Heart left ventricle (tissue), 16 donors: ENCODE measurements at regions not wholly inside any gene's neighbourhood (a gene's known extent, or its start where the extent isn't known, plus 50 kb on each side); places are given as distances from the start of the nearest gene placed in this dataset.

Source experiments
- ATAC-seq, 4 donors: fragments of 200-7000 bp; cut with Tn5 transposase; one replicate each; pipeline ENCODE4 v1.9.1; 2020 to 2022; ENCODE audit warnings: moderate library complexity in 4 of 4, mild to moderate bottlenecking in 3 of 4, moderate number of reproducible peaks in 1 of 4
- DNase-seq, 5 donors: peaks; one replicate each; pipeline ENCODE4 v3.0.0-alpha.2; 2020
- H3K27ac ChIP-seq, 12 donors: fragments of 200-600 bp; sonication (generic) in 4 of 12; one replicate each; pipeline versions ENCODE4 v1.5.0 to v1.8.0; 2016 to 2022; ENCODE audit warnings: mild to moderate bottlenecking in 2 of 12
- H3K27me3 ChIP-seq, 9 donors: fragments of 200-600 bp; sonication (generic) in 2 of 9; one replicate each; pipeline versions ENCODE4 v1.5.1 to v1.8.0; 2016 to 2022; ENCODE audit warnings: mild to moderate bottlenecking in 3 of 9
- H3K36me3 ChIP-seq, 9 donors: fragments of 200-600 bp; sonication (generic) in 2 of 9; one replicate each; pipeline versions ENCODE4 v1.5.0 to v1.8.0; 2018 to 2022; ENCODE audit warnings: mild to moderate bottlenecking in 2 of 9
- H3K4me1 ChIP-seq, 12 donors: fragments of 200-600 bp; sonication (generic) in 4 of 12; one replicate each; pipeline versions ENCODE4 v1.5.0 to v1.8.0; 2016 to 2022; ENCODE audit warnings: mild to moderate bottlenecking in 3 of 12
- H3K4me3 ChIP-seq, 12 donors: fragments of 200-600 bp; sonication (generic) in 4 of 12; one replicate each; pipeline versions ENCODE4 v1.5.0 to v1.8.0; 2017 to 2022; ENCODE audit warnings: mild to moderate bottlenecking in 9 of 12, moderate library complexity in 4 of 12
- H3K9me3 ChIP-seq, 12 donors: fragments of 200-600 bp; sonication (generic) in 4 of 12; one replicate each; pipeline versions ENCODE4 v1.5.0 to v1.8.0; 2016 to 2022; ENCODE audit warnings: mild to moderate bottlenecking in 1 of 12
- CTCF ChIP-seq, 12 donors: fragments of 200-600 bp; sonication (generic) in 4 of 12; IDR thresholded peaks; one replicate each; pipeline versions ENCODE4 v1.5.0 to v1.8.0; 2018 to 2022; ENCODE audit warnings: antibody characterized with exemption in 12 of 12, mild to moderate bottlenecking in 5 of 12
- POLR2A ChIP-seq, 2 donors: fragments of 450-650 bp; IDR thresholded peaks; one replicate each; pipeline ENCODE4 v1.6.1; 2017; ENCODE audit warnings: antibody characterized with exemption in 2 of 2, mild to moderate bottlenecking in 2 of 2, moderate library complexity in 2 of 2
- WGBS, 4 donors: extraction: QIAGEN DNeasy Blood & Tissue Kit in 2 of 4; methylation state at CpG; one replicate each; pipeline versions ENCODE4 v1.1.5 to v1.1.7; 2013 to 2018; 5-methylcytosine and 5-hydroxymethylcytosine counted together
- intact Hi-C, 10 donors: fragments of 100-400 bp; cut with DNase I; formaldehyde crosslinking; loops; one replicate each; pipeline versions ENCODE4 v1.11.1 to v1.14.2; 2022
- donor health status: ischemic (EF 13 %, LVEDD 7.1; RV severe dilation, severe dysfunction).
- donor health status: healthy with polysubstance abuse.
- donor health status: DM: no; HTN: yes; CAD: no.
- donor health status: DM: no; HTN: no; CAD: no.
- donor health status: ischemic (EF 25% LVEDD 6.9; RV normal size, moderate dysfunction).
- donor health status: ischemic (EF 25% LVEDD 5.7; RV mildly dilated, moderate dysfunction).
- donor health status: healthy.
- donor health status: DM: yes; HTN: yes; CAD: no.
- donor health status: ischemic (EF 35%, LVEDD 5.7; RV mildly dilated, moderate dysfunction).
- donor health status: nonischemic (EF 11% LVEDD 7.7; RV severe dilation, severe dysfunction).
- donor health status: DM: yes; HTN: yes; CAD: no.
- donor health status: PGD.
- donor health status: ischemic (EF 29% LVEDD 5.4; RV normal size, mild dysfunction).
- donor health status: nonischemic (EF 23%, LVEDD 6.1; RV moderate dilation, normal function).

- no peaks in the 10 kb centered on the region for H3K36me3 ChIP-seq
- H3K4me3 ChIP-seq: no peak overlapping the region
- TF ChIP-seq CTCF (IDR thresholded peaks at IDR 0.05): no peak
- TF ChIP-seq POLR2A (IDR thresholded peaks at IDR 0.05): no peak
- peaks cover 0 to 3% (median 0%) of the 10 kb centered on the region in 12 donors for H3K9me3 ChIP-seq
- 88 to 94% (median 91%) methylated on average over 1 of the region's 1 CpG for WGBS, 4 donors
- no peaks in the 10 kb centered on the region for H3K4me1 ChIP-seq
- intact Hi-C loops: no loop called here
- H3K27ac ChIP-seq: no peak overlapping the region
- H3K27me3 ChIP-seq: peaks cover 0 to 4% (median 0%) of the 10 kb centered on the region in 9 donors
- ATAC-seq: no peak
- DNase-seq: no peak
Observed at GRCh38 chr4:111919639-111920038, 225.6 kb upstream of the FAM241A start.

- TF ChIP-seq CTCF (IDR thresholded peaks at IDR 0.05): no peak
- no peak for ATAC-seq
- intact Hi-C loops: no loop called here
- H3K27me3 ChIP-seq: peaks cover 0 to 4% (median 0%) of the 10 kb centered on the region in 9 donors
- no peaks in the 10 kb centered on the region for H3K36me3 ChIP-seq
- H3K4me3 ChIP-seq: no peak overlapping the region
- WGBS, 4 donors: 62 to 82% (median 75%) methylated on average over 3 of the region's 3 CpGs
- H3K4me1 ChIP-seq: no peaks in the 10 kb centered on the region
- no peak overlapping the region for H3K27ac ChIP-seq
- H3K9me3 ChIP-seq: no peaks in the 10 kb centered on the region
- no peak for DNase-seq
Observed at GRCh38 chr4:111921714-111922113, 223.5 kb upstream of the FAM241A start.

GRCh38 chr4:111923786-111924185 lies 221.5 kb upstream of the FAM241A start:
- Histone ChIP-seq H3K9me3 (no peaks in the 10 kb centered on the region), H3K27me3 (peaks cover 0 to 4% (median 0%) of the 10 kb centered on the region in 9 donors), H3K36me3 (no peaks in the 10 kb centered on the region), H3K27ac (no peak overlapping the region), H3K4me3 (no peak overlapping the region), H3K4me1 (no peaks in the 10 kb centered on the region)
- intact Hi-C loops: no loop called here
- no peak for DNase-seq
- ATAC-seq: no peak
- 87 to 89% (median 88%) methylated on average over 6 of the region's 6 CpGs for WGBS, 4 donors
- no peak for TF ChIP-seq CTCF (IDR thresholded peaks at IDR 0.05)
- TF ChIP-seq POLR2A (IDR thresholded peaks at IDR 0.05): no peak

GRCh38 chr4:111924696-111925095 lies 220.6 kb upstream of the FAM241A start:
- 87 to 91% (median 90%) methylated on average over 1 of the region's 1 CpG for WGBS, 4 donors
- Histone ChIP-seq H3K4me1 (no peaks in the 10 kb centered on the region), H3K4me3 (no peak overlapping the region), H3K9me3 (no peaks in the 10 kb centered on the region), H3K36me3 (no peaks in the 10 kb centered on the region), H3K27ac (no peak overlapping the region), H3K27me3 (peaks cover 0 to 4% (median 0%) of the 10 kb centered on the region in 9 donors)
- DNase-seq (no peak), ATAC-seq (no peak)
- intact Hi-C loops: no loop called here
- no peak for TF ChIP-seq POLR2A (IDR thresholded peaks at IDR 0.05)
- no peak for TF ChIP-seq CTCF (IDR thresholded peaks at IDR 0.05)
